RPMI8226 (cell line): ENCODE measurements at regions not wholly inside any gene's neighbourhood (a gene's known extent, or its start where the extent isn't known, plus 50 kb on each side); places are given as distances from the start of the nearest gene placed in this dataset.

ENCODE experiments used
- DNase-seq: peaks from one replicate; pipeline ENCODE4 v3.0.0-alpha.2; 2015

DNA sequence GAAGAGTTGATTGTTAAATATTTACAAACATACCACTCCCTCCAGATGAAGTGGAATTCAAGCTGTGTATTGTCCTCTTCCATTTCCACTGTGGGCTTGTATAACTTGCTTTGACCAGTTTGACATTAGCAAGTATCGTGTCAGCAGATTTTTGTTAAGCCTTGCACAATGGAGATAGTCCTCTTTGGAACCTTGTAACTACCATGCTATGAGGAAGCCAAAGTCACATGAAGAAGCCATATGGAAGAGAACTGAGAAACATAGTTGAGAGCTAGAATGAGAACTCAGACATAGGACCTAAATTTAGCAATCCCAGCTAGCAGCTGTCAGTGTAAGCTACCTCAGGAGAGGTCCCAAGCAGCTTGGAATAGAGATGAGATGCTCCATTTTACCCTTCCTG, 889.2 kb downstream of the PDCD6IP start:
- no peak for DNase-seq

DNA sequence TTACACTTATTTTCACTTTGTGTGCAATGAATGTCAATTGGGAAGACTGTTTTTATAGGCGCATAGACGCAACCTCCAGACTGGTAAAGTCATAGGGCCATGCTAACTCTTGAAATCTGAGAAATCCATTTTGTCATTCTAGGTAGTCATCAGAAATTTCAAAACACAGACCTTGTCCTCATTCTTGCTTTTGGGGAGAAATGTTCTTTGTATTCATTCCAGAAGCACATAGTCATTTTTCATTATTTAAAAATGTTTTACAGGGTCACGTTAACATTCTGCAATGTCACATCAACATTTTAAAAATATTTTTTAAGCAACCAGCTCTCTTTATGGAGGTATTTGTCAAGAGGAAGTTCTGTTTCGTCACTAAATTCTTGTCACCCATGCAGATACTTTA, 898.4 kb downstream of the PDCD6IP start:
- DNase-seq, result no peak

DNA sequence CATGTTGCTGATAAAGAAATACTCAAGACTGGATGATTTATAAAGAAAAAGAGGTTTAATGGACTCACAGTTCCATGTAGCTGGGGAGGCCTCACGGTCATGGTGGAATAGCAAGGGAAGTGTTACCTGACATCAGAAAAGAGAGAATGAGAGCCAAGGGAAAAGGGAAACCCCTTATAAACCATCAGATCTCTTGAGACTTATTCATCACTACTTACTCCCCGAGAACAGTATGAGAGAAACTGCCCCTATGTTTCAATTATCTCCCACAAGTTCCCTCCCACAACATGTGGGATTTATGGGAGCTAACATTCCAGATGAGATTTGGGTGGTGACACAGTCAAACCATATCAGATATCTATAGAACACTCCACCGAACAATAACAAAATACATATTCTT, 904.6 kb downstream of the PDCD6IP start:
- no peak for DNase-seq

DNA sequence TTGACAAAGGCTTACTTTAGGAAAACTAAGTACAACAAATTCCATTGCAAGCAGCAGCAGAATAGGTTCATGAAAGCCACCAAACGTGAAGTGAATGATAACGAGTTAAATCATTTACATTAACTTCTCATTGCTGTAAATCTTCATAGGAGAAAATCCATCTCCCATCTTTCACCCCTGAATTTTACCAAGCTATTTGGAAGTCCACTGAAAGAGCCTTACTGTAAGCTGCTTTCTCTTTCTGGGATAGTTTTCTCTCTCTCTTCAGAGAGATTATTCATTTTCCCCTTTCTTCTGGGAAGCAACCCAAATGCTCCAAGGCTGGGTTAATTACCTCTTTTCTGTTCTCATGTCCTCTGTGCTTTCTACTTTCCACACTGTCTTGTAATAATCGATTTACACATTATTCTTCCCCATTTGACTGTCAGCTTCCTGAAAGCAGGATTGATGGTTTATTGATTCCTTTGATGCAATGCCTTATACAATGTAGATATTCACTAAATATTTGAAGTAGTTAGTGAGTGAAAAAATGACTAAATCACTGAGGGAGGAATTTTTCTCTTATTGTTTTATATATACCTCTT, 914.3 kb upstream of the ARPP21 start:
- no peak for DNase-seq

DNA sequence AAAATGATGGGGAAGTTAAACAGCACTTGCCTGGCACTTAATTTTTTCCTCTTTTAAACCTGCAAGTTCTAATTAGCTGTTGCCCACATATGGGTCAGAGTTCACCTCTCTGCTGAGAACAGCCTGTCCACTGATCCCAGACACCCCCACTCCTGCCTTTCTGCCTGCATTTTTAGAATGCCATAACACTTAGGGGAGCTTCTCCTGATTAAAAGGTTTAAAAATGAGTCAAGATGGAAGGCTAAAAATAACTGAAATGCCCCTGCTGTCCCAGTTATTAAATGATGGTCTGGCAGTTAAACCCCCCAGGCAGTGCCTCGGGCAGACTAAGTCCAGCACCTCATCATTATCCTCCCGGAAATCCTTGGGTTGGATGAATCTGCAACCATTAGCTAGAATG, 913.6 kb upstream of the ARPP21 start:
- no peak for DNase-seq

DNA sequence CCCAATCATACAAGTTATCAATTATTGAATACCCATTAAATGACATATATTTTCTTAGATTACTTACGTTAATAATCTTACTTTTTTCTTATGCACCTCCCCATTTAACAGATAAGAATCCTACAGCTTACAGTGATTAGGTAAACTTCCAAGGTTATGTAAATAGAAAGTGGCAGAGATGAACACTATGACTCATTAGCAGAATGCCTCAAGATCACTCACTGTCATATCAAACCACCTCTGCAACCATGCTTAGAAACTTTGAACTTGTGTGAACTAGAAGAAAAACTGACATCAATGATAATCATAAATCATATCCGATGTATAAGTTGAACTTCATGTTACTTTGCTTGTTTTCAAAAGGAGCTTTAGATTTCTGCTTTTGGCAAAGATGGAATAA, 911.6 kb upstream of the ARPP21 start:
- no peak for DNase-seq

DNA sequence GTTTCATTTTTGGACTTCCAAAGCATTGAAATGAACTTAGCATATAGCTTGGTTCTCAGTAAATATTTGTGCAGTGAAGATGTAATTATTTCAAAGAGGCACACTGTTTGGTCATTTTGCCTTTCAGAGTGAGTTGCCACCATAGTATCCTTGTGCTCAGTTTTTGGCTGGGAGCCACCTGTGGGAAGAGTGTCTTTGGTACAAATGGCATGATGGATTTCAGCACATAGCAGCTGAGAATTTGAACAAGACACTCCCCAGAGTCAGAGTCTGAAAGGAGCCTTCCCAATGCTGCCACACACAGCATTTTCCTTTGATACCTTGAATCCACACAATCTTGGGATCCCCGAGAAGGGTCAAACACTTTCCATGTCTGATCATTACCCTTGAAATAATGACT, 897.2 kb upstream of the ARPP21 start:
- DNase-seq, result no peak

DNA sequence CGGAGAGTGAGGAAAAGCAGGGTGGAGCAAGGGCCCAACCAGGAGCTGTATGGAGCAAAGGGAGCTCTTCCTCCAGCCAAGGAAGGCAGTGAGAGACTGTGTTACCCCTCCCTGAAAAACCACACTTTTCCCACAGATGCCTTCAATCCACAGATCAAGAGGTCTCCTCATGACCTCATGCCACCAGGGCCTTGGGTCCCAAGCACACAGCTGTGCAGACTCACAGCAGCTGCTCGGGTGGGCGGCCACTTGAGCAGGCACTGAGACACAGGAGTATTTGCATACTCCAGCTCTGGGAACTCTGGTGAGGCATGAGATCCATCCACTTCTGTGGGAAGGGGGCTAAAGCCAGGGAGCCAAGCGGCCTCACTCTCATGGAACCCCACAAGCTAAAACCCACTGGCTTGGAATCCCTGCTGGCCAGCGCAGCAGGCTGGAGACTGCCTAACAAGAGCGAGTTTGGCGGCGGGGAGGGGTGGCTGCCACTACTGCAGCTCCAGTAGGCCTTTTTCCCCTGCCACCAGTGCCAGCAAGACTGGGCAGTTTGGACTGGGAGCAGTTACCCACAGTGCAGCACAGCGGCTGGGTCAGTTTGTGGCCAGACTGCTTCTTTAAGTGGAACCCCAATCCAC, 880.6 kb upstream of the ARPP21 start:
- DNase-seq, result no peak

DNA sequence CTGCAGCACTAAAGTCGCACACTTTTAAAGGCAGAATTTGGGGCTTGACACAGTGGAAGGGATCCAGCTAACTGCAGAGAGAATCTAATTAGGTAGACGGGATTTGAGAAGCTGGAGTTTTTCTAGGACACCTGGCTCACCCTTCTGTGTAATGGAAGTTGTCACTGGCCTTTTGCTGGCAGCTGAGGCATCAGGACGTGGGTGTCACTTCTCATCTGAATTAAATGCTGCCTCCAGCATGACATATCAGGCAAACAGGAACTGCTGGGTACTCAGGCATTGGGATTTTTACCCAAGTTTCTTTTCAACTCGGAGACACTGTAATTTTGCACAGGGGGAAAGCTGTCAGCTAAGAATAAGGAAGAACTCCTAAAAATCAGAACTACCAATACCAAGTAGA, 861.9 kb upstream of the ARPP21 start:
- no peak for DNase-seq

DNA sequence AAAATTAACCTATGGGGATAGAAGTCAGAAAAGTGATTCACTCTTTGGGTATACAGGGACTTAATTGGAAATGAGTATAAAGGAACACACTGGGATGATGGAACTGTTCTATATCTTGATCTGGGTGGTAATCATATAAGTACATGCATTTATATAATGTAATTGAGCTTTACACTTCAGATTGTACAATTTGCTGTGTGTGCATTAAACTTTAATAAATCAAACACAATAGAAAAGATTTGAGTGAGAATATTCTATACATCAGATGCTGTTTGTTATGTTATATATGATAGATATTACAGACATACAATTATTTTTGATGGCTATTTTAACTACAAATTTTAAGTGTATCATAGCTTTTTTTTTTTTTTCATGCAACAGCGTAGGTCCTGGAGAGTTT, 860.2 kb upstream of the ARPP21 start:
- no peak for DNase-seq

DNA sequence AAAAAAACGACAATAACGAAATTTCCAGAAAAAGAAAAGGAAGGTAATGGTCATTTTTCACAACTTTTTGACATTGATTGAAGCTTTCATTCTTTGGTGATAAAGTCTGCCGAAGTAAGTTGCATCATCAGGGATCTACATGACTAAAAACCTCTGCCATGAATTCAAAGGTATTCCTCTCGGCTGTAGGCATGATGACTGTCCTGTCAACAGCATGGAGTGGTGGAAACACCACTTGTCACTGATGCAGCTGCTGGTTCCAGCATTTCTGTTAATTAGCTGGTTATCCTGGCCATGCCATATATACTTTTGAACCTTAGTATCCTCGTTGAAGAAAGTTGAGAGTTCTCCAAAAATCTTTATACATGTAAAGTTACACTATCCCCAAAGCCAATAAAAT, 859.0 kb upstream of the ARPP21 start:
- DNase-seq, result no peak

DNA sequence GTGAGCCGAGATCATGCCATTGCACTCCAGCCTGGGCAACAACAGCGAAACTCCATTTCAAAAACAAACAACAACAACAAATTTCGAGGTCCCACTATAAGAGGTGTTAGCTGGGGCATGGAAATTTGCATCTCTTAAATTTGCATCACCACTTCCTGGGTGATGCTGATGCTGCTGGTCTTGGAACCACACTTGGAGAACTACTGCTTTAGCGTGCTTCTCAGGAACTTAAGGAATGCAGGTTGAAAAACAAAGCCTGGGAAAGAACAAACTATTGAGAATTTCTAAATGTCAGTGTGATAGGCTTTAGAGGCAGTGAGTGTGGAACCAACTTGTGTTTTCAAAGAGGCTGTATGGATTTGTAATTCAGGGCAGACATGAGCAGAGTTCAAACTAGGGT, 858.4 kb upstream of the ARPP21 start:
- no peak for DNase-seq

DNA sequence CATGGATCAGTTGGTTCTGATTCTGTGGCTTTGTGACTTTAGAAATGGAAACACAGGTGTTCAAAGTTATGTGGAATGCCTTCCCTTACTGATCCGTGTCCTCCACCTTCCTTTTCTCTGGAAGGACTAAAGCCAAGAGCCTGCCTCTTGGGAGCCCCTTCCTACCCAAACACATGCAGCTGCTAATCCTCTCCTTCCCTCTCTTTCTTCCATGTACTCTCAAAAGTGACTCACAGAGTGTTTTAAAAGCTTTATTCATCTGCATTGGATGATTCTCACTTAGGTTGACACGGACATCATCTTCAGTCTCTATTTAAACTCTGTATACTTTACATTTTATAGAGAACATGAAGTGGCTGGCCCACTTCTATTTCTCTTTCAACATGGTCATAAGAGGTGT, 856.5 kb upstream of the ARPP21 start:
- DNase-seq, result no peak

DNA sequence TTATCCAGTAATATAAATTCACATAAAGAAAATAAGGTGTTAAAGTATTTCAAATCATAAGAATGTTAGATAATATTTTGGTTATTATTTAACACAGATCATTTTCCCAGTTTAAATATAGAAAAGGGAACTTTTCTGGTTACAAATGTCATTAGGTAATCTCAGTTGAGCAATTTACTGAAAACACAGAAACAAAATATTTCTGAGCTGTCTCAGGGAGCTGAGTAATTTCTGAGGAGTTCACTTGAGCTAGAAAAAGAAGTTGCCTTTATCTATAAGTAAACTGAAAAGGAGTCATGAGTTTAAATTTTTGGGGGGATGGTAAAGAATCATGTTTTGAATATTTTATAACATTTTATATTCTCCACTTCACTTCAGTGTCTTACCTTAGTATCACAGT, 855.4 kb upstream of the ARPP21 start:
- DNase-seq, result no peak

DNA sequence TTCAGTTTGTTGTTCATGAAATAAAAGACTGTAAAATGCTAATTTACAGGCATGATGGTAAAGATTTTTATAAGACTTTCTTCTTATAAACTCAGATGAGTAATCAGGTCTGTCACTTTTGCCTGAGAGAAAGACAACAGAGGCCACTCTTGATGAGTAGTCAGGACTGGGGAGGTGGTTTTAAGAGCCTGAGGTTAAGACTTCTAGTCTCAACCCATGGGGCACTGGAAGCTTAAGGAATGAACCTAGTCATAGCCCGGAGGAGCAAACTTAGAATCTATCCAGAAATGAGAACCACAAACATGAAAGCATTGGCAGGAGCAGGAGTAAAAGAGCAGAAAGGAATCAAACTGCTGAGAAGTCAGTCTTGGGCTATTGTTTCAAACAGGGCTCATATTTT, 846.3 kb upstream of the ARPP21 start:
- no peak for DNase-seq

DNA sequence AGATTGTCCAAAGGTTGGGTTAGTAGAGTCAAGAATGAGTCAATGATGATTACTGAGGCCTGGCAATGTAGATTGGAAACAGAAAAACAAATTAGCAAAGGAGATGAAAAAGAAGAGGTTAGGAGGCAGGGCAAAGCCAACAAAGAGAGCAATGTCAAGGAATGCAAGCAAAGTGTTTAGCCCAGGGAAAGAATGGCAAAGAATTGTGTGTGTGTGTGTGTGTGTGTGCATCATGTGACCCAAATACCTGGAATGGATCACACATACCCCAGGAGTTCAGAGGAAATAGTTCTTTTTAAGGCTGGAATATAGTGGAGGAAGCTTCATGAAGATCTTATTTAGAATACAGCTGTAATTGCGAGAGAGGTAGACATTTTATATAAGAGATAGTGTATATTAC, 831.7 kb upstream of the ARPP21 start:
- no peak for DNase-seq

DNA sequence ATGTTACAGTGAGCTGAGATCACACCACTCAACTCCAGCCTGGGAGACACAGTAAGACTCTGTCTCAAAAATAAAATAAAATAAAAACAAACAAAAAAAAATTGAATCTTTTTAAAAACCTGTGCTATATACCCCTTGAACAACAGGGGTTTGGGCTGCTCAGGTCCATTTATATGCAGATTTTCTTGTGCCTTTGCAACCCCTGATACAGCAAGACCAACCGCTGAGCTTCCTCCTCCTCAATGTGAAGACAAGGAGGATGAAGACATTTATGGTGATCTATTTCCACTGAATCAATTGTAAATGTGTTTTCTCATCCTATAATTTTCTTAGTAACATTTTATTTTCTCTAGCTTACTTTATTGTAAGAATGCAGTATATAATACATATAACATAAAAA, 831.0 kb upstream of the ARPP21 start:
- DNase-seq, result no peak

DNA sequence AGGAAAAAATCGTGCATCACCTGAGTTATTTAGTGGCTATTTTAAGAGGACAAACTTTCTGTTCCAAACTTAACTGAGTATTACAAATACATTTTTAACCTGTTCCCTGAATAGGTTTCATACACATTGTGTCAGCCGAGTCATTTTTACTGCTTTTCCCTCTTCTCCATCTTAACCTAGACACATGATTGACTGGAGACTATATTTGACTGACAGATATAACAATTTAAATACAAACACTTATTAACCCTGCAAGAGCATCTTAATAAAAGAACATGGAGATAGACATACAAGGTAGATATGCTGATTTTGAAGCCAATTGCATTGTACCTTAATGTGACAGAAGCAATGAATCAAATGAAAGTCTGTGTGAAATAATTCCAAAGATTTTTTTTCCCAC, 810.5 kb upstream of the ARPP21 start:
- no peak for DNase-seq

DNA sequence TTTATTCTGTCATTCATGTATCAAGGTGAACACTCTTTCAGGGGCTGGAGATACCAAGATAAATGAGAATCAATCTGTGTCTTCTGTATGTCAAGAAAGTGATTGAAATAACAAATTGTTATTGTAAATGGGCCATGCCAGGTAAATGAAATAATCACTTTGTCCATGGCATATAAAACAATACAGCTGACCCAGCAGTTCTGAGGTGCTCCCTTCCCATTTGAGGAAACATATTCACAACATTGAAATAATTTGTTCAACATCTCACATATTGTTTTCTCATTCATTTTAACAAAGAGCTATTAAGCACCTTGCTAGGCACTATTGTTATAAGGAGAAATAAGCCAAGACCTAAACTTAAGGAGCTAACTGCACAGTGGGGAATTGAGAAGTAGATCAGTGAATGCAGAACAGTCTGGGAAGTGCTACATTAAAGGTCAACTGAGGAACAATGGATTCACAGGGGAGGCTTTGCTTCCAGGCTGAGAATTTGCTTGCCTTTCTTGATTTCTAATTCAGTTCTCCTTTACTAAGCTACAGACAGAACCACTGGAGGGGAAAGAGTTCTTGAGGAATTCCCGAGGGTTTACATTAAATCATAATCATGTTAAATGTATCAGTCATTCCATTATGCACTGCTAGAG, 806.3 kb upstream of the ARPP21 start:
- DNase-seq, result no peak

DNA sequence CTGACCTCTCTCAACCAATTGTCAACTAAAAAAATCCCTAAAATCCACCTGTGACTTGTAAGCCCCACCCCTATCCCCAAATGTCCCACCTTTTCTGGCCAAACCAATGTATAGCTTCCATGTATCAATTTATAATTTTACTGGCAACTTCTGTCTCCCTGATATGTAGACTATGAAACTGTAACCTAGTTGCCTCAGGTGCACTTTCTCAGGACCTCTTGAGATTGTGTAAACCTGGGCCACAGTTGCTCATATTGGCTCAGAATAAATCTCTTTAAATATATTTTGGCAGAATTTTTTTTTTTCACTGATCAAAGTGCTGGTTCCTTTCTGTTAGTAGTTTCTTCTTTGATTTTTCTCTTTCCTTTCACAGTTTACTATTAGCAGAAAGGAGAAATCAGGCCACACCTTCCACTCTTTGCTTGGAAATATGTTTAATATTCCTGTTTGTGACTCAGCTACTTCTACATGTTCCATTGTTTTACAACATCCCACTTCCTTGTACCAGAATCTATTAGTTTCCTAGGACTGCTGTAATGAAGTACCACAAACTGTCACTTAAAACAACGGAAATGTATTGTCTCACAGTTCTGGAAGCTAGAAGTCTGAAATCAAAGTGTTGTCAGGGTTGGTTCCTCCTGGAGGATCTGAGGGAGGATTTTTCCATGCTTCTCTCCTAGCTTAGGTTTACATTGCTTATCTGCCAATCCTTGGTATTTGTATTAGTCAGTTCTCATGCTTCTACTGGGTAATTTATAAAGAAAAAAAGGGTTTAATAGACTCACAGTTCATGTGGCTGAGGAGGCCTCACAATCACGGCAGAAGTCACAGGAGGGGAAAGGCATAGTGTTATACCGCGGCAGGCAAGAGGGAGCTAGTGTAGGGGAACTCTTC, 801.2 kb upstream of the ARPP21 start:
- DNase-seq, result no peak

DNA sequence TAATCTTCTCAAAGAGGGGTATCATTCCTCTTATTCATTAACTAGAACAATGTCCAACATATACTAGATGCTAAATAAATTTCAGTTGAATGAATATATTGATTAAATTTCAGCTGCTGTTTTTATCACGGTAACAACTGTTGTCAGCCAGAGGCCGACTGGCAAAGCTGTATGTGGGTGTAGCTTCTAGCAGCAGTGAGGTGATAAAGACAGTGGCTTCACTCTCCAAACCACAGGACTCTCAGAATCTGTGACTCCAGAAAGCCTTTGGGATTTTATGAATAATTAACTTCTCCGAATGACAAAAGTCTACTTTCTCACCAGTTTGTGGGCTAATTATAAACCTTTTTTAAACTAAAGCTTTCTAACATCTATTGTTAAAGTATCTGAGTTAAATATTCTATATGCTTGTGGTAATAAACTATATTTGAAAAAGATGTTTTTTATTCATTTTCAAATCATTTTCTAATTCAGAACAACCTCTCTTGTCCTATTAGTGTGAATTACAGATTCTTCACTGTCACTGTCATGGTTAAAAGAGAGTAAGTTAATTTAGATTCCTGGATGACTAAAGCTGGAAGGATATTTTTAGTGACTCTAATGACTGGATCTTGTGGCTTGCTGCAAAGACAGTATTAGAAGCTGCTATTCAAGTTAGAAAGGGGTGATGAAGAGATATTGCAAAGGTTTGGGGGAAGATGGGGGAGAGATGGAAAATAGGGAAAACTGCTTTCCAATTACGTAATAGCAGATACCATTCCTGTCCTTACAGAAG, 796.4 kb upstream of the ARPP21 start:
- DNase-seq, result no peak

DNA sequence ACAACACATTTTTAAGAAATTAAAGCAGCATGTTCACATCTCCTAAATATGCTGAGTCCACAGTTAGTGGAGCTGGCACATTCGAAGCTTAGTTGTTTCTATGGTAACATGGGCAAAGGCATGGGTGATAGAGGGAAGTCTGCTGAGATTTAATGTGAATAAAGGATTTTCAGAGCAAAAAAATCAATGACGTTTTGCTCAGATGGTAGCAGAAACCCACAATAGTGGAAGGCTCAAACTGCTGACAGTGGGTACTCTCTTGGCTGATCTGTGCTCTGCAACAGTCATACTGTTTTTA, 795.1 kb upstream of the ARPP21 start:
- no peak for DNase-seq

DNA sequence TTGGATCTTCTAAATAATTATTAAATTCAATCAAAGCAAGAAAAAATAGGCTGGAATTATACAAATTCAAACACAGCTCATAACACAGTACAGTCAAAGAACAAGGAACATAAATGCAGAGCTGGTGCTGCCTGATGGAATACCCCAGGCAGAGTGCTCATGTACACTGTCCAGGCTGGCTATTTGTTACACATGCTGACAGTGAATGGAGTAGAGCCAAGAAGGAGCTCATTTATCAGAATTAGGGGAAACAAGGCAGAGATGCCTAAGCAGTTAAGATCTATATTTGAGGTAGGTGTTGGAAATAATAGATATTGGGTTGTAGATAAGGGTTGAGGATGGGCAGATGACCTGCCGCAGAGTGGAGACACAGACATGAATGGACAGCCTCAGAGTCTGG, 788.2 kb upstream of the ARPP21 start:
- DNase-seq, result no peak
